ENCODE measurements at regions not wholly inside any gene's neighbourhood (a gene's known extent, or its start where the extent isn't known, plus 50 kb on each side); places are given as distances from the start of the nearest gene placed in this dataset.

DNA sequence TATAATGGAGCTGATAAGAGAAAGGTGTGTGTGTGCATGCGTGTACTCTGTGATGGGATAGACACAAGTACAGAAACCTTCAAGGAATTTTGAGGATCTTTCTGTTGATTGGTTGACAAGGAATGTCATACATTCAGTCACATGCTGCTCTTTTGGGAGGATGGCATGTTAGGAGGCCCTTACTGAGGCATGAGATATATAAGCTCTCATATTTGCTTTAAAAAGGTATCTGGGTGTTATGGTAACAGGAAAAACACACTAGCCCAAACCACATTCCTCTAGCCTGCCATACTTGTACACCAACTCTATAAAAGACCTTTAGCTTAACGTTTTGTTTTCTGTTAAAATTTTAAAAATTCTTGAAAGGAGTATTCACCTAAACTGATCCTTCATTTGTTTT, 72.5 kb upstream of the EGFR start:
- TF ChIP-seq, protein P1, sequence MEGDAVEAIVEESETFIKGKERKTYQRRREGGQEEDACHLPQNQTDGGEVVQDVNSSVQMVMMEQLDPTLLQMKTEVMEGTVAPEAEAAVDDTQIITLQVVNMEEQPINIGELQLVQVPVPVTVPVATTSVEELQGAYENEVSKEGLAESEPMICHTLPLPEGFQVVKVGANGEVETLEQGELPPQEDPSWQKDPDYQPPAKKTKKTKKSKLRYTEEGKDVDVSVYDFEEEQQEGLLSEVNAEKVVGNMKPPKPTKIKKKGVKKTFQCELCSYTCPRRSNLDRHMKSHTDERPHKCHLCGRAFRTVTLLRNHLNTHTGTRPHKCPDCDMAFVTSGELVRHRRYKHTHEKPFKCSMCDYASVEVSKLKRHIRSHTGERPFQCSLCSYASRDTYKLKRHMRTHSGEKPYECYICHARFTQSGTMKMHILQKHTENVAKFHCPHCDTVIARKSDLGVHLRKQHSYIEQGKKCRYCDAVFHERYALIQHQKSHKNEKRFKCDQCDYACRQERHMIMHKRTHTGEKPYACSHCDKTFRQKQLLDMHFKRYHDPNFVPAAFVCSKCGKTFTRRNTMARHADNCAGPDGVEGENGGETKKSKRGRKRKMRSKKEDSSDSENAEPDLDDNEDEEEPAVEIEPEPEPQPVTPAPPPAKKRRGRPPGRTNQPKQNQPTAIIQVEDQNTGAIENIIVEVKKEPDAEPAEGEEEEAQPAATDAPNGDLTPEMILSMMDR (IDR thresholded peaks at IDR 0.05 in 2 of 3, conservative IDR thresholded peaks at IDR 0.05 in 1 of 3; ENCODE audit: borderline replicate concordance in 1 of 3, insufficient read depth in 1 of 3, low read depth in 2 of 3, low read length in 2 of 3): no peak
- TF ChIP-seq POLR2A (IDR thresholded peaks at IDR 0.05; ENCODE audit: borderline replicate concordance, extremely low read depth, insufficient read depth, insufficient read length) (no peak), RAD21 (IDR thresholded peaks at IDR 0.05; ENCODE audit: low read depth) (no peak), EZH2 (IDR thresholded peaks at IDR 0.05) (no peak), EZH2phosphoT487 (IDR thresholded peaks at IDR 0.05; ENCODE audit: borderline replicate concordance) (no peak), FOSL1 (IDR thresholded peaks at IDR 0.05; ENCODE audit: low read depth) (no peak), JUND (IDR thresholded peaks at IDR 0.05) (no peak), CEBPB (IDR thresholded peaks at IDR 0.05; ENCODE audit: low read depth) (no peak), SP1 (IDR thresholded peaks at IDR 0.05; ENCODE audit: low read depth) (no peak)
